WTC11 (cell line): ENCODE measurements at regions not wholly inside any gene's neighbourhood (a gene's known extent, or its start where the extent isn't known, plus 50 kb on each side); places are given as distances from the start of the nearest gene placed in this dataset.
"Not testable (repeated sequence)": the region's sequence is repeated elsewhere in the genome, so short reads cannot be mapped to it uniquely, and the experiment has no call there.

ENCODE experiments used
- ATAC-seq: fragments of 200-7000 bp; cut with Tn5 transposase; 2 replicates; pipeline ENCODE4 v1.10.0; 2021; ENCODE audit warnings: mild to moderate bottlenecking, moderate library complexity
- CTCF ChIA-PET: fragments of 300-600 bp; sonication (Branson Sonifier 250); formaldehyde crosslinking; loops from one replicate; lab custom pipeline; 2021; ENCODE audit warnings: antibody characterized with exemption; lab: Charles Lee
- POLR2A ChIA-PET: fragments of 350-600 bp; sonication (Branson Sonifier 250); formaldehyde crosslinking; loops from one replicate; lab custom pipeline; 2021; ENCODE audit warnings: antibody characterized with exemption; lab: Charles Lee
- DNase-seq: peaks from one replicate; pipeline ENCODE4 v3.0.0; 2021; ENCODE audit warnings: low spot score
- H3K27ac Mint-ChIP-seq: 2 replicates; pipeline ENCODE4 v1.8.0; 2021; ENCODE audit warnings: mixed read lengths
- H3K27me3 Mint-ChIP-seq: 2 replicates; pipeline ENCODE4 v1.8.0; 2021; ENCODE audit warnings: low read depth, mild to moderate bottlenecking, moderate library complexity, mixed read lengths
- H3K36me3 Mint-ChIP-seq: 2 replicates; pipeline ENCODE4 v1.8.0; 2021; ENCODE audit warnings: mixed read lengths
- H3K4me1 Mint-ChIP-seq: 2 replicates; pipeline ENCODE4 v1.8.0; 2022; ENCODE audit warnings: mixed read lengths
- H3K4me3 Mint-ChIP-seq: 2 replicates; pipeline ENCODE4 v1.8.0; 2021; ENCODE audit warnings: mild to moderate bottlenecking, moderate library complexity, mixed read lengths
- H3K9me3 Mint-ChIP-seq: 2 replicates; pipeline ENCODE4 v1.8.0; 2021; ENCODE audit warnings: mixed read lengths
- CREM ChIP-seq: sonication (generic); formaldehyde crosslinking; IDR thresholded peaks from 2 replicates; pipeline ENCODE4 v1.8.1; 2022; ENCODE audit warnings: mild to moderate bottlenecking, missing genetic modification reagents, moderate library complexity
- E2F5 ChIP-seq: sonication (generic); formaldehyde crosslinking; IDR thresholded peaks from 2 replicates; pipeline ENCODE4 v1.8.1; 2022; ENCODE audit warnings: mild to moderate bottlenecking, moderate library complexity, missing genetic modification reagents
- FOXP4 ChIP-seq: sonication (generic); formaldehyde crosslinking; IDR thresholded peaks from 2 replicates; pipeline ENCODE4 v1.8.0; 2022; ENCODE audit warnings: mild to moderate bottlenecking, missing genetic modification reagents
- GTF2I ChIP-seq: fragments of 250-450 bp; sonication (Bioruptor Pico); conservative IDR thresholded peaks from 2 replicates; pipeline ENCODE4 v1.4.0; 2021; ENCODE audit warnings: mild to moderate bottlenecking
- IRF1 ChIP-seq: sonication (generic); formaldehyde crosslinking; IDR thresholded peaks from 2 replicates; pipeline ENCODE4 v1.8.0; 2023; ENCODE audit warnings: missing genetic modification reagents
- KAT7 ChIP-seq: sonication (generic); formaldehyde crosslinking; IDR thresholded peaks from 2 replicates; pipeline ENCODE4 v1.8.1; 2023; ENCODE audit warnings: missing genetic modification reagents, mild to moderate bottlenecking, borderline replicate concordance
- MAX ChIP-seq: sonication (generic); formaldehyde crosslinking; IDR thresholded peaks from 2 replicates; pipeline ENCODE4 v1.8.0; 2022; ENCODE audit warnings: mild to moderate bottlenecking, missing genetic modification reagents
- MXD4 ChIP-seq: fragments of 250-450 bp; sonication (Bioruptor Pico); IDR thresholded peaks from 2 replicates; pipeline ENCODE4 v1.8.0; 2021; ENCODE audit warnings: mild to moderate bottlenecking, moderate library complexity, borderline replicate concordance
- NFE2L1 ChIP-seq: sonication (generic); formaldehyde crosslinking; IDR thresholded peaks from 2 replicates; pipeline ENCODE4 v1.8.1; 2023; ENCODE audit warnings: missing genetic modification reagents
- OVOL2 ChIP-seq: fragments of 250-450 bp; sonication (Bioruptor Pico); IDR thresholded peaks from 2 replicates; pipeline ENCODE4 v1.9.0; 2021; ENCODE audit warnings: mild to moderate bottlenecking, borderline replicate concordance
- TCF7 ChIP-seq: sonication (generic); formaldehyde crosslinking; IDR thresholded peaks from 2 replicates; pipeline ENCODE4 v1.8.0; 2022; ENCODE audit warnings: mild to moderate bottlenecking, low read depth, missing genetic modification reagents, moderate library complexity
- ZNF671 ChIP-seq: fragments of 250-450 bp; sonication (Bioruptor Pico); IDR thresholded peaks from 2 replicates; pipeline ENCODE4 v1.8.0; 2021; ENCODE audit warnings: mild to moderate bottlenecking

GRCh38 chr1:166395729-166396128 is 228.9 kb upstream of the FAM78B start:
- DNase-seq (no peak), ATAC-seq (no peak)
- ChIA-PET CTCF (no interaction called here), POLR2A (no interaction called here)
- H3K4me1 Mint-ChIP-seq = peaks cover 7% of the 10 kb centered on the region
- no peak overlapping the region for H3K4me3 Mint-ChIP-seq
- no peaks in the 10 kb centered on the region for H3K27me3 Mint-ChIP-seq
- TF ChIP-seq ZNF671 (CRISPR knock-in tag) (no peak), KAT7 (CRISPR knock-in tag) (no peak), OVOL2 (CRISPR knock-in tag) (no peak), MXD4 (CRISPR knock-in tag) (no peak), CREM (CRISPR knock-in tag) (no peak)
- no peaks in the 10 kb centered on the region for H3K9me3 Mint-ChIP-seq
- H3K27ac Mint-ChIP-seq = no peak overlapping the region
- no peaks in the 10 kb centered on the region for H3K36me3 Mint-ChIP-seq

- DNase-seq, CTCF ChIA-PET, H3K4me3 Mint-ChIP-seq, H3K27ac Mint-ChIP-seq, POLR2A ChIA-PET, H3K27me3 Mint-ChIP-seq: not testable (repeated sequence)
- peak; percentile 57 for ATAC-seq
- peaks cover 14% of the 10 kb centered on the region for H3K4me1 Mint-ChIP-seq
- H3K36me3 Mint-ChIP-seq = peaks cover 20% of the 10 kb centered on the region
- peaks cover 42% of the 10 kb centered on the region for H3K9me3 Mint-ChIP-seq
Observed at GRCh38 chr1:166409253-166410082, 242.7 kb upstream of the FAM78B start.

- no peak overlapping the region for H3K27ac Mint-ChIP-seq
- ATAC-seq = no peak
- ChIA-PET CTCF (no interaction called here), POLR2A (no interaction called here)
- DNase-seq = no peak
- H3K4me1 Mint-ChIP-seq = peaks cover 14% of the 10 kb centered on the region
- H3K4me3 Mint-ChIP-seq = no peak overlapping the region
- TF ChIP-seq GTF2I (CRISPR knock-in tag) (no peak), MAX (CRISPR knock-in tag) (no peak), FOXP4 (CRISPR knock-in tag) (no peak), TCF7 (CRISPR knock-in tag) (no peak), E2F5 (CRISPR knock-in tag) (no peak), NFE2L1 (no peak), MXD4 (CRISPR knock-in tag) (no peak), IRF1 (CRISPR knock-in tag) (no peak)
- TF ChIP-seq, all 79 proteins: peak for 0
- Mint-ChIP-seq H3K36me3 (peaks cover 20% of the 10 kb centered on the region), H3K27me3 (no peaks in the 10 kb centered on the region; the same call in none of the 2 replicates), H3K9me3 (peaks cover 42% of the 10 kb centered on the region)
Observed at GRCh38 chr1:166410083-166410385, 243.2 kb upstream of the FAM78B start.

GRCh38 chr1:166416831-166417230 is 250.0 kb upstream of the FAM78B start:
- H3K4me3 Mint-ChIP-seq, H3K4me1 Mint-ChIP-seq, CTCF ChIA-PET, DNase-seq, H3K27me3 Mint-ChIP-seq, ATAC-seq, POLR2A ChIA-PET, H3K27ac Mint-ChIP-seq: not testable (repeated sequence)
- Mint-ChIP-seq H3K36me3 (peaks cover 15% of the 10 kb centered on the region), H3K9me3 (peaks cover 36% of the 10 kb centered on the region)
